Tibial nerve (tissue), 3 donors: ENCODE measurements at regions not wholly inside any gene's neighbourhood (a gene's known extent, or its start where the extent isn't known, plus 50 kb on each side); places are given as distances from the start of the nearest gene placed in this dataset.

Experiments
- POLR2A ChIP-seq, 2 donors: fragments of 450-650 bp; IDR thresholded peaks; one replicate each; pipeline ENCODE4 v1.6.1; 2017; ENCODE audit warnings: antibody characterized with exemption in 2 of 2, mild to moderate bottlenecking in 2 of 2, moderate library complexity in 2 of 2
- TF ChIP-seq, protein P1 (sequence below), 5 experiments: fragments of 200-600 bp in 3 of 5; fragments of 450-650 bp in 2 of 5; sonication (generic) in 3 of 5; IDR thresholded peaks; one replicate each; pipeline ENCODE4 v1.5.1; 2016 to 2019; ENCODE audit warnings: antibody characterized with exemption in 5 of 5, mild to moderate bottlenecking in 3 of 5, moderate library complexity in 2 of 5

DNA sequence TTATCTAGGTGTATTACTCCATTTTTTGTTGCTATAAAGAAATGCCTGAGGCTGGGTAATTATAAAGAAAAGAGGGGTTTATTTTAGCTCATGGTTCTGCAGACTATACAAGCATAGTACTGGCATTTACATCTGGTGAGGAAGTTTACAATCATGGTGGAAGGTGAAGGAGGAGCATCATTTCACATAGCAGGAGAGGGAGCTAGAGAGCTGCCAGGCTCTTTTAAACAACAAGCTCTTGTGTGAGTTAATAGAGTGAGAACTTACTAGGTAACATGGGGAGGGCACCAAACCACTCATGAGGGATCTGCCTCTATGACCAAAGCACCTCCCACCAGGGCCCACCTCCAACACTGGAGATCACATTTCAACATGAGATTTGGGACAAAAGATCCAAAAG, 221.7 kb upstream of the GPC6 start:
- TF ChIP-seq, protein P1, sequence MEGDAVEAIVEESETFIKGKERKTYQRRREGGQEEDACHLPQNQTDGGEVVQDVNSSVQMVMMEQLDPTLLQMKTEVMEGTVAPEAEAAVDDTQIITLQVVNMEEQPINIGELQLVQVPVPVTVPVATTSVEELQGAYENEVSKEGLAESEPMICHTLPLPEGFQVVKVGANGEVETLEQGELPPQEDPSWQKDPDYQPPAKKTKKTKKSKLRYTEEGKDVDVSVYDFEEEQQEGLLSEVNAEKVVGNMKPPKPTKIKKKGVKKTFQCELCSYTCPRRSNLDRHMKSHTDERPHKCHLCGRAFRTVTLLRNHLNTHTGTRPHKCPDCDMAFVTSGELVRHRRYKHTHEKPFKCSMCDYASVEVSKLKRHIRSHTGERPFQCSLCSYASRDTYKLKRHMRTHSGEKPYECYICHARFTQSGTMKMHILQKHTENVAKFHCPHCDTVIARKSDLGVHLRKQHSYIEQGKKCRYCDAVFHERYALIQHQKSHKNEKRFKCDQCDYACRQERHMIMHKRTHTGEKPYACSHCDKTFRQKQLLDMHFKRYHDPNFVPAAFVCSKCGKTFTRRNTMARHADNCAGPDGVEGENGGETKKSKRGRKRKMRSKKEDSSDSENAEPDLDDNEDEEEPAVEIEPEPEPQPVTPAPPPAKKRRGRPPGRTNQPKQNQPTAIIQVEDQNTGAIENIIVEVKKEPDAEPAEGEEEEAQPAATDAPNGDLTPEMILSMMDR (IDR thresholded peaks at IDR 0.05): no peak
- no peak for TF ChIP-seq POLR2A (IDR thresholded peaks at IDR 0.05)
